ENCODE measurements at regions not wholly inside any gene's neighbourhood (a gene's known extent, or its start where the extent isn't known, plus 50 kb on each side); places are given as distances from the start of the nearest gene placed in this dataset.

GRCh38 chr2:19216676-19217602, 141.5 kb downstream of the OSR1 start:
- TF ChIP-seq CTCF (IDR thresholded peaks at IDR 0.05; ENCODE audit: poor library complexity, severe bottlenecking) (no peak), TAF1 (IDR thresholded peaks at IDR 0.05; ENCODE audit: low read depth) (no peak), REST (IDR thresholded peaks at IDR 0.05; ENCODE audit: borderline replicate concordance) (no peak), SMC3 (conservative IDR thresholded peaks at IDR 0.05; ENCODE audit: poor library complexity) (no peak), EZH2 (IDR thresholded peaks at IDR 0.05; ENCODE audit: borderline replicate concordance, insufficient read depth, low read length, poor library complexity, severe bottlenecking) (no peak), POLR2AphosphoS5 (IDR thresholded peaks at IDR 0.05) (no peak)

Measured in neural cell (in vitro differentiated cells).